Caco-2 (cell line): ENCODE measurements at regions not wholly inside any gene's neighbourhood (a gene's known extent, or its start where the extent isn't known, plus 50 kb on each side); places are given as distances from the start of the nearest gene placed in this dataset.

Source experiments
- BruUV-seq: library from RNA; stranded (reverse); fragments of 400-500 nt; replicated peaks from 2 replicates; lab custom pipeline; 2021; lab: Mats Ljungman, UMichigan
- CTCF ChIA-PET: fragments of 300-600 bp; sonication (Branson Sonifier 250); formaldehyde crosslinking; loops from one replicate; lab custom pipeline; 2022; ENCODE audit warnings: antibody characterized with exemption; lab: Charles Lee
- POLR2A ChIA-PET: fragments of 300-600 bp; sonication (Branson Sonifier 250); formaldehyde crosslinking; loops from one replicate; lab custom pipeline; 2022; ENCODE audit warnings: antibody characterized with exemption; lab: Charles Lee
- DNase-seq, 2 experiments: peaks; one replicate each; pipeline versions ENCODE4 v3.0.0 to v3.0.0-alpha.2; 2020 to 2022
- H3K27me3 ChIP-seq: replicated peaks from 2 replicates; pipeline ENCODE4 v1.6.0; 2011; ENCODE audit warnings: low read length; ENCODE audit not compliant: control insufficient read depth, insufficient read depth
- H3K36me3 ChIP-seq: 2 replicates; pipeline ENCODE4 v1.5.1; 2011; ENCODE audit warnings: low read length; ENCODE audit not compliant: control insufficient read depth, insufficient read depth
- H3K4me1 ChIP-seq: fragments of 250-450 bp; sonication (Bioruptor Pico); 2 replicates; pipeline ENCODE4 v1.5.1; 2020; ENCODE audit warnings: mild to moderate bottlenecking
- H3K4me3 ChIP-seq: 2 replicates; pipeline ENCODE4 v1.5.1; 2011; ENCODE audit warnings: low read depth, mild to moderate bottlenecking, control low read depth, low read length
- H3K9me3 ChIP-seq: fragments of 250-450 bp; sonication (Bioruptor Pico); 2 replicates; pipeline ENCODE4 v1.5.1; 2020; ENCODE audit warnings: mild to moderate bottlenecking, moderate library complexity
- H3K27ac Mint-ChIP-seq: one replicate; pipeline ENCODE4 v1.8.0; 2022; ENCODE audit warnings: mixed read lengths; ENCODE audit not compliant: unreplicated experiment
- H3K27me3 Mint-ChIP-seq: one replicate; pipeline ENCODE4 v1.8.0; 2022; ENCODE audit warnings: mixed read lengths; ENCODE audit not compliant: insufficient read depth, unreplicated experiment
- H3K36me3 Mint-ChIP-seq: one replicate; pipeline ENCODE4 v1.8.0; 2022; ENCODE audit warnings: mild to moderate bottlenecking, mixed read lengths; ENCODE audit not compliant: insufficient read depth, unreplicated experiment
- H3K4me1 Mint-ChIP-seq: one replicate; pipeline ENCODE4 v1.8.0; 2022; ENCODE audit warnings: low read depth, mixed read lengths; ENCODE audit not compliant: unreplicated experiment
- H3K4me3 Mint-ChIP-seq: one replicate; pipeline ENCODE4 v1.8.0; 2022; ENCODE audit warnings: mild to moderate bottlenecking, moderate library complexity, mixed read lengths; ENCODE audit not compliant: unreplicated experiment
- H3K9me3 Mint-ChIP-seq: one replicate; pipeline ENCODE4 v1.8.0; 2022; ENCODE audit warnings: mixed read lengths; ENCODE audit not compliant: unreplicated experiment
- intact Hi-C: fragments of 100-400 bp; cut with micrococcal nuclease; formaldehyde crosslinking; loops from one replicate; pipeline ENCODE4 v1.10.0; 2022; ENCODE audit not compliant: unreplicated experiment
- TF ChIP-seq, protein P1 (sequence below), 2 experiments: fragments of 200-600 bp in 1 of 2; IDR thresholded peaks; 1 replicate in 1 of 2; 2 replicates in 1 of 2; pipeline versions ENCODE4 v1.5.1 to v1.8.0; 2011 to 2022; ENCODE audit warnings: antibody characterized with exemption in 1 of 2, control low read depth in 1 of 2, inconsistent platforms in 1 of 2, low read depth in 1 of 2, low read length in 1 of 2, mild to moderate bottlenecking in 1 of 2, moderate library complexity in 1 of 2; ENCODE audit not compliant: insufficient read depth in 1 of 2, severe bottlenecking in 1 of 2, unreplicated experiment in 1 of 2

DNA sequence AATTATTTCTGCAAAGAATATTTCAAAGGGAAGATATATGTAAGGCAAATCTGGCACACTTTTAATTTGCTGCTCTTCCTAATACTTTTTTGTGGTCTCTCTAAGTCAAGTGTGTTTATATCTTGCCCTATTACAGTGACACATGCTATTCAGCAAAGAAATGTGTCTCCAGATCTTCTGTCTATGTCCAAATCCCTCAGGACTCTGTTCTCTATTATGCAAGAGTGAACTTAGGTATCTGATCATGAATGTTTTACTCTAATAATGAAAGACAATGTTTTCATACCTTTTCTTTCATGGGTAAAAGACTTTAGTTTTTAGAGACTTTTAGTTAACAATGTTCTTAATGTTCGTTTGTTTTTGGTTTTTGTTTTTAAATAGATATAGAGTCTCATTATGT, 255.4 kb upstream of the DAB2 start:
- H3K36me3 Mint-ChIP-seq: no peaks in the 10 kb centered on the region
- no TSS peak for BruUV-seq
- H3K27me3 Mint-ChIP-seq: peaks cover 3% of the 10 kb centered on the region
- H3K36me3 ChIP-seq: no peaks in the 10 kb centered on the region
- no peaks in the 10 kb centered on the region for H3K4me1 ChIP-seq
- no peaks in the 10 kb centered on the region for H3K4me1 Mint-ChIP-seq
- H3K9me3 ChIP-seq: no peaks in the 10 kb centered on the region
- TF ChIP-seq, protein P1, sequence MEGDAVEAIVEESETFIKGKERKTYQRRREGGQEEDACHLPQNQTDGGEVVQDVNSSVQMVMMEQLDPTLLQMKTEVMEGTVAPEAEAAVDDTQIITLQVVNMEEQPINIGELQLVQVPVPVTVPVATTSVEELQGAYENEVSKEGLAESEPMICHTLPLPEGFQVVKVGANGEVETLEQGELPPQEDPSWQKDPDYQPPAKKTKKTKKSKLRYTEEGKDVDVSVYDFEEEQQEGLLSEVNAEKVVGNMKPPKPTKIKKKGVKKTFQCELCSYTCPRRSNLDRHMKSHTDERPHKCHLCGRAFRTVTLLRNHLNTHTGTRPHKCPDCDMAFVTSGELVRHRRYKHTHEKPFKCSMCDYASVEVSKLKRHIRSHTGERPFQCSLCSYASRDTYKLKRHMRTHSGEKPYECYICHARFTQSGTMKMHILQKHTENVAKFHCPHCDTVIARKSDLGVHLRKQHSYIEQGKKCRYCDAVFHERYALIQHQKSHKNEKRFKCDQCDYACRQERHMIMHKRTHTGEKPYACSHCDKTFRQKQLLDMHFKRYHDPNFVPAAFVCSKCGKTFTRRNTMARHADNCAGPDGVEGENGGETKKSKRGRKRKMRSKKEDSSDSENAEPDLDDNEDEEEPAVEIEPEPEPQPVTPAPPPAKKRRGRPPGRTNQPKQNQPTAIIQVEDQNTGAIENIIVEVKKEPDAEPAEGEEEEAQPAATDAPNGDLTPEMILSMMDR (IDR thresholded peaks at IDR 0.05; ENCODE audit: insufficient read depth in 1 of 2, low read depth in 1 of 2, low read length in 1 of 2, severe bottlenecking in 1 of 2, unreplicated experiment in 1 of 2): no peak
- H3K4me3 ChIP-seq: no peak overlapping the region
- intact Hi-C loops: no loop called here
- ChIA-PET CTCF (no interaction called here), POLR2A (no interaction called here)
- no peaks in the 10 kb centered on the region for H3K9me3 Mint-ChIP-seq
- no peak overlapping the region for H3K4me3 Mint-ChIP-seq
- DNase-seq: no peak
- H3K27me3 ChIP-seq: no peaks in the 10 kb centered on the region
- H3K27ac Mint-ChIP-seq: no peak overlapping the region

- CTCF ChIA-PET: no interaction called here
- no peaks in the 10 kb centered on the region for H3K4me1 ChIP-seq
- DNase-seq: no peak
- Mint-ChIP-seq H3K36me3 (no peaks in the 10 kb centered on the region), H3K9me3 (no peaks in the 10 kb centered on the region), H3K4me3 (no peak overlapping the region), H3K27ac (no peak overlapping the region), H3K27me3 (peaks cover 2% of the 10 kb centered on the region), H3K4me1 (no peaks in the 10 kb centered on the region)
- no peaks in the 10 kb centered on the region for H3K27me3 ChIP-seq
- intact Hi-C loops: no loop called here
- H3K4me3 ChIP-seq: no peak overlapping the region
- TF ChIP-seq, protein P1 (IDR thresholded peaks at IDR 0.05; ENCODE audit: insufficient read depth in 1 of 2, low read depth in 1 of 2, low read length in 1 of 2, severe bottlenecking in 1 of 2, unreplicated experiment in 1 of 2): no peak
- H3K36me3 ChIP-seq: no peaks in the 10 kb centered on the region
- no TSS peak for BruUV-seq
- H3K9me3 ChIP-seq: no peaks in the 10 kb centered on the region
- POLR2A ChIA-PET: no interaction called here
Observed at GRCh38 chr5:39678534-39678933, 253.8 kb upstream of the DAB2 start.

DNA sequence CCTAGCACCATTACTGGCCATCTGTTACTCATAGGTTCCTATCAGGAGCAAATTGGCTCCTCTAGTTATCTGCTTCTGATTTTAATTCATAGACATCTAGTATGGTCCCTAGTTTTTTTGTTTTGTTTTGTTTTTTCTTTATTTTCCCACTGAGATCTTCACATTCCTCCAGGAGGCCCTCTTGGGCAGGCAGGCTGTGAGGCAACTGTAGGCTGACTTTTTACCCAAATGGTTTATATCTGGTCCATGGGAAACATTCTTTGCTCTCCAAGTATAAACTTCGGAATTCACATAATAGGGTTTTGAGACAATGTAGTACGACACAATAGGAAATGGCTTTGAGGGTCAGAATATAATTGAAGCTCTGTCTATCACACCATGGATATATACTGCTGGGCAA, 250.9 kb upstream of the DAB2 start:
- ChIA-PET POLR2A (no interaction called here), CTCF (no interaction called here)
- BruUV-seq: no TSS peak
- TF ChIP-seq, protein P1 (IDR thresholded peaks at IDR 0.05; ENCODE audit: insufficient read depth in 1 of 2, low read depth in 1 of 2, low read length in 1 of 2, severe bottlenecking in 1 of 2, unreplicated experiment in 1 of 2): no peak
- Mint-ChIP-seq H3K4me3 (no peak overlapping the region), H3K27ac (no peak overlapping the region), H3K36me3 (no peaks in the 10 kb centered on the region), H3K27me3 (peaks cover 2% of the 10 kb centered on the region), H3K9me3 (no peaks in the 10 kb centered on the region), H3K4me1 (no peaks in the 10 kb centered on the region)
- Histone ChIP-seq H3K4me3 (no peak overlapping the region), H3K4me1 (no peaks in the 10 kb centered on the region), H3K27me3 (no peaks in the 10 kb centered on the region), H3K36me3 (no peaks in the 10 kb centered on the region), H3K9me3 (no peaks in the 10 kb centered on the region)
- intact Hi-C loops: no loop called here
- no peak for DNase-seq
